ENCODE measurements at regions not wholly inside any gene's neighbourhood (a gene's known extent, or its start where the extent isn't known, plus 50 kb on each side); places are given as distances from the start of the nearest gene placed in this dataset.
"Not testable (repeated sequence)": the region's sequence is repeated elsewhere in the genome, so short reads cannot be mapped to it uniquely, and the experiment has no call there.

DNA sequence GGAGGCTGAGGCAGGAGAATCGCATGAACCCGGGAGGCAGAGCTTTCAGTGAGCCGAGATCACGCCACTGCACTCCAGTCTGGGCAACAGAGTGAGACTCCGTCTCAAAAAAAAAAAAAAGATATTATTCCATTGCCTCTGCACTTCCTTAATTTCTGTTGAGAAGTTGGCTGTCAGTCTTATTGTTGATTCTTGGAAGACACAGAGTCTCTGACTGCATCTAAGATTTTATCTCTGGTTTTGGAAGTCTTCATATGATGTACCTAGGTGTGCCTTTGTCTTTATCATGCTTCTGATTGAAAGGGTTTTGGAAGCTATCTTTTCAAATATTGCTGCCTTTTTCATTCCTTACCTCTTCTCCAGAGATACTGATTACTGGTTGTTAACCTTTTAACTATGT is 160.4 kb downstream of the NPIPB11 start:
- TF ChIP-seq, protein P1, sequence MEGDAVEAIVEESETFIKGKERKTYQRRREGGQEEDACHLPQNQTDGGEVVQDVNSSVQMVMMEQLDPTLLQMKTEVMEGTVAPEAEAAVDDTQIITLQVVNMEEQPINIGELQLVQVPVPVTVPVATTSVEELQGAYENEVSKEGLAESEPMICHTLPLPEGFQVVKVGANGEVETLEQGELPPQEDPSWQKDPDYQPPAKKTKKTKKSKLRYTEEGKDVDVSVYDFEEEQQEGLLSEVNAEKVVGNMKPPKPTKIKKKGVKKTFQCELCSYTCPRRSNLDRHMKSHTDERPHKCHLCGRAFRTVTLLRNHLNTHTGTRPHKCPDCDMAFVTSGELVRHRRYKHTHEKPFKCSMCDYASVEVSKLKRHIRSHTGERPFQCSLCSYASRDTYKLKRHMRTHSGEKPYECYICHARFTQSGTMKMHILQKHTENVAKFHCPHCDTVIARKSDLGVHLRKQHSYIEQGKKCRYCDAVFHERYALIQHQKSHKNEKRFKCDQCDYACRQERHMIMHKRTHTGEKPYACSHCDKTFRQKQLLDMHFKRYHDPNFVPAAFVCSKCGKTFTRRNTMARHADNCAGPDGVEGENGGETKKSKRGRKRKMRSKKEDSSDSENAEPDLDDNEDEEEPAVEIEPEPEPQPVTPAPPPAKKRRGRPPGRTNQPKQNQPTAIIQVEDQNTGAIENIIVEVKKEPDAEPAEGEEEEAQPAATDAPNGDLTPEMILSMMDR (IDR thresholded peaks at IDR 0.05; ENCODE audit: poor library complexity, severe bottlenecking): not testable (repeated sequence)
- TF ChIP-seq POLR2AphosphoS5 (IDR thresholded peaks at IDR 0.05); RAD21 (conservative IDR thresholded peaks at IDR 0.05); EZH2 (IDR thresholded peaks at IDR 0.05; ENCODE audit: borderline replicate concordance, insufficient read depth, low read length, poor library complexity, severe bottlenecking): not testable (repeated sequence)
